IMR-90 (cell line): ENCODE measurements at regions not wholly inside any gene's neighbourhood (a gene's known extent, or its start where the extent isn't known, plus 50 kb on each side); places are given as distances from the start of the nearest gene placed in this dataset.

ENCODE experiments used
- ATAC-seq: fragments of 200-7000 bp; cut with Tn5 transposase; 2 replicates; pipeline ENCODE4 v1.9.1; 2020; ENCODE audit warnings: low read depth, mild to moderate bottlenecking, moderate library complexity
- BruUV-seq: library from RNA; stranded (reverse); fragments of 400-500 nt; replicated peaks from 2 replicates; lab custom pipeline; 2021; lab: Mats Ljungman, UMichigan
- CTCF ChIA-PET: fragments of 300-600 bp; formaldehyde crosslinking; extraction: SDS; loops from one replicate; lab custom pipeline; 2021; ENCODE audit warnings: antibody characterized with exemption; lab: Yijun Ruan, JAX
- POLR2A ChIA-PET: fragments of 300-600 bp; sonication (Branson Sonifier 250); formaldehyde crosslinking; loops from one replicate; lab custom pipeline; 2022; ENCODE audit warnings: antibody characterized with exemption; ENCODE audit not compliant: unreplicated experiment; lab: Charles Lee
- DNase-seq: peaks from one replicate; pipeline ENCODE4 v3.0.0; 2013
- H2AFZ ChIP-seq: replicated peaks from 2 replicates; pipeline ENCODE3; 2013; ENCODE audit warnings: low read length, mild to moderate bottlenecking; ENCODE audit not compliant: poor library complexity
- H2AK5ac ChIP-seq: 2 replicates; pipeline ENCODE4 v1.6.1; 2013; ENCODE audit warnings: low read depth, low read length, inconsistent platforms
- H2AK9ac ChIP-seq: replicated peaks from 2 replicates; pipeline ENCODE3; 2013; ENCODE audit warnings: mild to moderate bottlenecking, low read depth, low read length, moderate library complexity; ENCODE audit not compliant: poor library complexity
- H2BK120ac ChIP-seq: 2 replicates; pipeline ENCODE4 v1.6.1; 2013; ENCODE audit warnings: low read depth, low read length, inconsistent platforms
- H2BK15ac ChIP-seq: 3 replicates; pipeline ENCODE4 v1.6.1; 2013; ENCODE audit warnings: low read depth, low read length, inconsistent platforms
- H2BK20ac ChIP-seq: 2 replicates; pipeline ENCODE4 v1.6.1; 2013; ENCODE audit warnings: low read depth, mild to moderate bottlenecking, inconsistent platforms, low read length, moderate library complexity
- H2BK5ac ChIP-seq: 2 replicates; pipeline ENCODE4 v1.6.1; 2013; ENCODE audit warnings: mild to moderate bottlenecking, low read depth, low read length, inconsistent platforms; ENCODE audit not compliant: poor library complexity, severe bottlenecking
- H3K14ac ChIP-seq: replicated peaks from 2 replicates; pipeline ENCODE4 v1.6.1; 2013; ENCODE audit warnings: low read depth, low read length, inconsistent platforms
- H3K18ac ChIP-seq: 2 replicates; pipeline ENCODE4 v1.6.1; 2013; ENCODE audit warnings: low read depth, low read length, control low read depth
- H3K23ac ChIP-seq: 2 replicates; pipeline ENCODE4 v1.6.1; 2013; ENCODE audit warnings: low read depth, low read length, inconsistent platforms
- H3K27ac ChIP-seq: 2 replicates; pipeline ENCODE4 v1.5.1; 2013; ENCODE audit warnings: mild to moderate bottlenecking, control low read depth, low read length; ENCODE audit not compliant: insufficient read depth
- H3K27me3 ChIP-seq: 2 replicates; pipeline ENCODE4 v1.6.1; 2013; ENCODE audit warnings: low read length; ENCODE audit not compliant: control insufficient read depth, insufficient read depth
- H3K36me3 ChIP-seq: 2 replicates; pipeline ENCODE4 v1.6.1; 2013; ENCODE audit warnings: low read length, mixed read lengths; ENCODE audit not compliant: control insufficient read depth, insufficient read depth
- H3K4ac ChIP-seq: 2 replicates; pipeline ENCODE4 v1.6.1; 2013; ENCODE audit warnings: low read depth, low read length, inconsistent platforms
- H3K4me1 ChIP-seq: 2 replicates; pipeline ENCODE4 v1.6.1; 2013; ENCODE audit warnings: low read length, mixed read lengths; ENCODE audit not compliant: control insufficient read depth, insufficient read depth
- H3K4me2 ChIP-seq: 2 replicates; pipeline ENCODE4 v1.6.1; 2013; ENCODE audit warnings: low read depth, mild to moderate bottlenecking, control low read depth, low read length, moderate library complexity
- H3K4me3 ChIP-seq: 2 replicates; pipeline ENCODE4 v1.5.1; 2013; ENCODE audit warnings: low read depth, mild to moderate bottlenecking, control low read depth, low read length, moderate library complexity; ENCODE audit not compliant: insufficient read depth
- H3K56ac ChIP-seq: 2 replicates; pipeline ENCODE4 v1.6.1; 2013; ENCODE audit warnings: low read length, inconsistent platforms; ENCODE audit not compliant: insufficient read depth; ENCODE audit errors: extremely low read depth
- H3K79me1 ChIP-seq, 2 experiments: 2 replicates each; pipeline ENCODE4 v1.6.1; 2013; ENCODE audit warnings: low read length in 2 of 2, inconsistent platforms in 1 of 2, low read depth in 1 of 2
- H3K9ac ChIP-seq: 2 replicates; pipeline ENCODE4 v1.6.1; 2013; ENCODE audit warnings: low read depth, low read length, control low read depth
- H3K9me1 ChIP-seq: 2 replicates; pipeline ENCODE4 v1.6.1; 2013; ENCODE audit warnings: low read length, inconsistent platforms; ENCODE audit not compliant: insufficient read depth
- H3K9me3 ChIP-seq: 2 replicates; pipeline ENCODE4 v1.6.1; 2013; ENCODE audit warnings: low read length; ENCODE audit not compliant: control insufficient read depth, insufficient read depth
- H4K20me1 ChIP-seq: 2 replicates; pipeline ENCODE4 v1.6.1; 2013; ENCODE audit warnings: low read length, inconsistent platforms; ENCODE audit not compliant: insufficient read depth
- H4K5ac ChIP-seq: 2 replicates; pipeline ENCODE4 v1.6.1; 2013; ENCODE audit warnings: mild to moderate bottlenecking, low read depth, low read length, control low read depth
- H4K8ac ChIP-seq, 2 experiments: 2 replicates each; pipeline ENCODE4 v1.6.1; 2013; ENCODE audit warnings: low read depth in 2 of 2, low read length in 2 of 2, control low read depth in 1 of 2, inconsistent platforms in 1 of 2
- H4K91ac ChIP-seq: 2 replicates; pipeline ENCODE4 v1.6.1; 2013; ENCODE audit warnings: low read depth, low read length, inconsistent platforms; ENCODE audit not compliant: insufficient read depth
- BHLHE40 ChIP-seq: fragments of 150-350 bp; IDR thresholded peaks from 2 replicates; pipeline ENCODE4 v1.6.1; 2016; ENCODE audit warnings: mild to moderate bottlenecking, low read depth, low read length
- CEBPB ChIP-seq: IDR thresholded peaks from 2 replicates; pipeline ENCODE4 v1.6.1; 2012; ENCODE audit warnings: low read depth, low read length, improper control_type of control experiment
- CTCF ChIP-seq: conservative IDR thresholded peaks from 2 replicates; pipeline ENCODE4 v1.5.1; 2012; ENCODE audit warnings: mild to moderate bottlenecking, low read depth, low read length, improper control_type of control experiment
- ELK1 ChIP-seq: fragments of 150-350 bp; IDR thresholded peaks from 2 replicates; pipeline ENCODE4 v1.6.1; 2016; ENCODE audit warnings: low read depth, mild to moderate bottlenecking, low read length, moderate library complexity, borderline replicate concordance
- FOS ChIP-seq: fragments of 150-350 bp; IDR thresholded peaks from 2 replicates; pipeline ENCODE4 v1.6.1; 2016; ENCODE audit warnings: low read depth, low read length
- MAFK ChIP-seq: IDR thresholded peaks from 2 replicates; pipeline ENCODE4 v1.6.1; 2012; ENCODE audit warnings: low read depth, low read length, improper control_type of control experiment
- MAZ ChIP-seq: IDR thresholded peaks from 2 replicates; pipeline ENCODE4 v1.6.1; 2012; ENCODE audit warnings: low read depth, mild to moderate bottlenecking, low read length, improper control_type of control experiment, moderate library complexity, borderline replicate concordance
- MXI1 ChIP-seq: IDR thresholded peaks from 2 replicates; pipeline ENCODE4 v1.6.1; 2012; ENCODE audit warnings: low read depth, mild to moderate bottlenecking, low read length, moderate library complexity, borderline replicate concordance
- NFE2L2 ChIP-seq: fragments of 150-350 bp; IDR thresholded peaks from 2 replicates; pipeline ENCODE4 v1.6.1; 2016; ENCODE audit warnings: low read depth, mild to moderate bottlenecking, low read length
- POLR2A ChIP-seq: IDR thresholded peaks from 2 replicates; pipeline ENCODE4 v1.6.1; 2012; ENCODE audit warnings: mild to moderate bottlenecking, low read depth, low read length
- RAD21 ChIP-seq: IDR thresholded peaks from 2 replicates; pipeline ENCODE4 v1.6.1; 2012; ENCODE audit warnings: low read length, improper control_type of control experiment
- RCOR1 ChIP-seq: IDR thresholded peaks from 2 replicates; pipeline ENCODE4 v1.6.1; 2012; ENCODE audit warnings: mild to moderate bottlenecking, low read length, improper control_type of control experiment; ENCODE audit not compliant: insufficient replicate concordance
- RFX5 ChIP-seq: IDR thresholded peaks from 2 replicates; pipeline ENCODE4 v1.8.0; 2012; ENCODE audit warnings: low read depth, mild to moderate bottlenecking, low read length, moderate library complexity
- SMC3 ChIP-seq: fragments of 150-350 bp; IDR thresholded peaks from 2 replicates; pipeline ENCODE4 v1.6.1; 2016; ENCODE audit warnings: low read depth, mild to moderate bottlenecking, antibody characterized with exemption, low read length, moderate library complexity
- USF2 ChIP-seq: fragments of 150-350 bp; IDR thresholded peaks from 2 replicates; pipeline ENCODE4 v1.6.1; 2017; ENCODE audit warnings: mild to moderate bottlenecking, antibody characterized with exemption, low read length, low read depth
- WGBS, 2 experiments: methylation state at CpG; one replicate each; pipeline versions ENCODE4 v1.1.5 to v1.1.7; 2013; ENCODE audit warnings: missing lambda C conversion rate in 2 of 2; ENCODE audit not compliant: insufficient read length in 1 of 2; ENCODE audit errors: extremely low coverage in 2 of 2; 5-methylcytosine and 5-hydroxymethylcytosine counted together
- dilution Hi-C: fragments of 300-500 bp; cut with HindIII; formaldehyde crosslinking; loops from one replicate; pipeline ENCODE4 v1.14.3; 2018; ENCODE audit warnings: low sequenced_read_pairs; ENCODE audit not compliant: unreplicated experiment
- in situ Hi-C: fragments of 300-500 bp; cut with MboI; formaldehyde crosslinking; loops from 3 replicates; pipeline ENCODE4 v1.14.3; 2019; ENCODE audit warnings: low sequenced_read_pairs, inconsistent platforms, mixed read lengths
- intact Hi-C: fragments of 100-400 bp; cut with micrococcal nuclease; formaldehyde crosslinking; loops from 2 replicates; pipeline ENCODE4 v1.10.0; 2022

- intact Hi-C loops = no loop called here
- peaks cover 5% of the 10 kb centered on the region; the same call in 1 of the 2 replicates for H3K9me1 ChIP-seq
- H3K14ac ChIP-seq = 0 out of 2 replicates have a peak overlapping the region, but pooled peaks have one; percentile 25
- no peak overlapping the region for H2BK15ac ChIP-seq
- peak overlapping the region; percentile 42; the same call in 1 of the 2 replicates for H2BK120ac ChIP-seq
- no peak overlapping the region for H4K5ac ChIP-seq
- no peak overlapping the region for H2AK9ac ChIP-seq
- BruUV-seq = no TSS peak
- dilution Hi-C loops = no loop called here
- H3K27ac ChIP-seq = no peak overlapping the region
- H3K4me2 ChIP-seq = no peak overlapping the region
- H3K23ac ChIP-seq = no peak overlapping the region
- no peaks in the 10 kb centered on the region for H3K36me3 ChIP-seq
- in situ Hi-C loops = no loop called here
- H4K20me1 ChIP-seq = no peaks in the 10 kb centered on the region
- no peaks in the 10 kb centered on the region for H3K79me1 ChIP-seq
- ATAC-seq = peak; percentile 46
- peaks cover 6% of the 10 kb centered on the region for H3K4me1 ChIP-seq
- 33% methylated on average over 1 of the region's 9 CpGs; no CpG with 5 or more reads in 1 of the 2 experiments for WGBS, 2 experiments
- H2BK5ac ChIP-seq = no peak overlapping the region
- no peak overlapping the region for H4K91ac ChIP-seq
- ChIA-PET CTCF (no interaction called here), POLR2A (no interaction called here)
- no peaks in the 10 kb centered on the region for H3K27me3 ChIP-seq
- H3K56ac ChIP-seq = no peak overlapping the region
- DNase-seq = peak; percentile 85
- H4K8ac ChIP-seq = no peak overlapping the region
- no peak for TF ChIP-seq CEBPB
- TF ChIP-seq RCOR1 = no peak
- no peak for TF ChIP-seq RFX5
- TF ChIP-seq POLR2A = no peak
- no peak for TF ChIP-seq CTCF
- no peak for TF ChIP-seq FOS
- no peak for TF ChIP-seq BHLHE40
- TF ChIP-seq MAZ = no peak
- TF ChIP-seq NFE2L2 = no peak
- no peak for TF ChIP-seq ELK1
- no peak for TF ChIP-seq USF2
- TF ChIP-seq SMC3 = no peak
- no peak for TF ChIP-seq RAD21
- TF ChIP-seq MAFK = no peak
- TF ChIP-seq MXI1 = no peak
- H3K4ac ChIP-seq = peak overlapping the region; percentile 55; the same call in 1 of the 2 replicates
- 0 out of 2 replicates have a peak overlapping the region, but pooled peaks have one; percentile 18 for H2BK20ac ChIP-seq
- no peaks in the 10 kb centered on the region for H3K9me3 ChIP-seq
- no peak overlapping the region for H3K4me3 ChIP-seq
- H2AFZ ChIP-seq = peak overlapping the region; percentile 76
- no peak overlapping the region for H2AK5ac ChIP-seq
- H3K18ac ChIP-seq = no peak overlapping the region
- H3K9ac ChIP-seq = no peak overlapping the region
Measured at GRCh38 chr2:118386641-118387302, 298.5 kb downstream of the INSIG2 start.
